ENCODE measurements at regions not wholly inside any gene's neighbourhood (a gene's known extent, or its start where the extent isn't known, plus 50 kb on each side); places are given as distances from the start of the nearest gene placed in this dataset.
A peak's percentile ranks its signal among the peaks of the same experiment; 100 is the strongest.

DNA sequence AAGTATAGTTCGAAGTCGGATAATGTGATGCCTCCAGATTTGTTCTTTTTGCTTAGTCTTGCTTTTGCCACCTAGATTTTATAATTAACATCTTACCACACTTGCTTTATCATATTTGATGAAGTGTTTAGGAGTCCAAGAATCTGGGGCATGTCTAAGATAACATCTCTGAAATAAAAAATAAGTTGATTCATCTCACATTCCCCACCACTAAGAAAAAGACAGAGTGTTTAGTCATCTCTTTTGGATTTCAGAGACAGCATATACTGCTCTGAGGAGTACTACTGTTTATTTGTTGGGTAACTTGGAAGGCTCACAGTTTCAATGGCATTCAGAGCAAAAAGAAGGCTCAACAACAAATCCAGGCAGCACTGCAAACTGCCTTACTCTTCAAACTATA, 324.2 kb upstream of the ATP11B start:
- Histone ChIP-seq H3K27ac (ENCODE audit: low read depth, low read length, poor library complexity, severe bottlenecking) (no peak overlapping the region), H3K4me1 (ENCODE audit: insufficient read depth, low read length, poor library complexity, severe bottlenecking) (peaks cover 7% of the 10 kb centered on the region), H3K9me3 (ENCODE audit: low read depth, low read length, poor library complexity, severe bottlenecking) (no peaks in the 10 kb centered on the region), H3K27me3 (replicated peaks; ENCODE audit: insufficient read depth, low read depth, low read length, poor library complexity) (no peaks in the 10 kb centered on the region), H3K36me3 (ENCODE audit: insufficient read depth, low read length, poor library complexity, severe bottlenecking) (no peaks in the 10 kb centered on the region), H3K4me3 (ENCODE audit: low read depth, low read length, poor library complexity, severe bottlenecking) (no peak overlapping the region)
- BruUV-seq (replicated peaks): no TSS peak
- no peak for TF ChIP-seq EZH2 (IDR thresholded peaks at IDR 0.05; ENCODE audit: borderline replicate concordance, low read depth, low read length, poor library complexity, severe bottlenecking)
- TF ChIP-seq, protein P1, sequence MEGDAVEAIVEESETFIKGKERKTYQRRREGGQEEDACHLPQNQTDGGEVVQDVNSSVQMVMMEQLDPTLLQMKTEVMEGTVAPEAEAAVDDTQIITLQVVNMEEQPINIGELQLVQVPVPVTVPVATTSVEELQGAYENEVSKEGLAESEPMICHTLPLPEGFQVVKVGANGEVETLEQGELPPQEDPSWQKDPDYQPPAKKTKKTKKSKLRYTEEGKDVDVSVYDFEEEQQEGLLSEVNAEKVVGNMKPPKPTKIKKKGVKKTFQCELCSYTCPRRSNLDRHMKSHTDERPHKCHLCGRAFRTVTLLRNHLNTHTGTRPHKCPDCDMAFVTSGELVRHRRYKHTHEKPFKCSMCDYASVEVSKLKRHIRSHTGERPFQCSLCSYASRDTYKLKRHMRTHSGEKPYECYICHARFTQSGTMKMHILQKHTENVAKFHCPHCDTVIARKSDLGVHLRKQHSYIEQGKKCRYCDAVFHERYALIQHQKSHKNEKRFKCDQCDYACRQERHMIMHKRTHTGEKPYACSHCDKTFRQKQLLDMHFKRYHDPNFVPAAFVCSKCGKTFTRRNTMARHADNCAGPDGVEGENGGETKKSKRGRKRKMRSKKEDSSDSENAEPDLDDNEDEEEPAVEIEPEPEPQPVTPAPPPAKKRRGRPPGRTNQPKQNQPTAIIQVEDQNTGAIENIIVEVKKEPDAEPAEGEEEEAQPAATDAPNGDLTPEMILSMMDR (conservative IDR thresholded peaks at IDR 0.05; ENCODE audit: low read depth, low read length): no peak
- intact Hi-C loops (cut with micrococcal nuclease; ENCODE audit: unreplicated experiment): no loop called here
- ChIA-PET CTCF (no interaction called here), POLR2A (ENCODE audit: low non-redundant PET) (no interaction called here)
- no peak for DNase-seq (ENCODE audit: low spot score)

DNA sequence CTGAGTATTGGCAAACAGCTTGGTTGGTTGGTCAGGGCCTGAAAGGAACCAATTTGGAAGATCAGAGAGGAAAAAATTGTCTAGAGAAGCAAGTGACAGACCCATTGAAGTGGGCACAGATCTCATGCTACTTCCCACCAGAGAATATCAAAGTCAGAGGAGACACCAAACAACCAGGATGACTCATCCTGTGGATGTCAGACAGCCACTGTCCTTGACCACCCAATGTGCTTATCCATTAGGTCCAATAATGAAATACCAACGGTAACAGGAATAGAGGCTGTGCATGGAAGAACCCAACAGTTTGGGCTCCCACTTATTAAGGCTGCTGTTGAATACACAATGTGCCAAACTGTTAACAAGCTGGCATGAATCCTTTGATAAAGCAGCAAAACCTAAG, 323.1 kb upstream of the ATP11B start:
- TF ChIP-seq, protein P1 (conservative IDR thresholded peaks at IDR 0.05; ENCODE audit: low read depth, low read length): no peak
- TF ChIP-seq EZH2 (IDR thresholded peaks at IDR 0.05; ENCODE audit: borderline replicate concordance, low read depth, low read length, poor library complexity, severe bottlenecking): no peak
- no TSS peak for BruUV-seq (replicated peaks)
- ChIA-PET CTCF (no interaction called here), POLR2A (ENCODE audit: low non-redundant PET) (no interaction called here)
- intact Hi-C loops (cut with micrococcal nuclease; ENCODE audit: unreplicated experiment): no loop called here
- DNase-seq (ENCODE audit: low spot score): no peak
- Histone ChIP-seq H3K27me3 (replicated peaks; ENCODE audit: insufficient read depth, low read depth, low read length, poor library complexity) (no peaks in the 10 kb centered on the region), H3K27ac (ENCODE audit: low read depth, low read length, poor library complexity, severe bottlenecking) (no peak overlapping the region), H3K4me3 (ENCODE audit: low read depth, low read length, poor library complexity, severe bottlenecking) (no peak overlapping the region), H3K9me3 (ENCODE audit: low read depth, low read length, poor library complexity, severe bottlenecking) (no peaks in the 10 kb centered on the region), H3K36me3 (ENCODE audit: insufficient read depth, low read length, poor library complexity, severe bottlenecking) (no peaks in the 10 kb centered on the region), H3K4me1 (ENCODE audit: insufficient read depth, low read length, poor library complexity, severe bottlenecking) (peaks cover 7% of the 10 kb centered on the region)

DNA sequence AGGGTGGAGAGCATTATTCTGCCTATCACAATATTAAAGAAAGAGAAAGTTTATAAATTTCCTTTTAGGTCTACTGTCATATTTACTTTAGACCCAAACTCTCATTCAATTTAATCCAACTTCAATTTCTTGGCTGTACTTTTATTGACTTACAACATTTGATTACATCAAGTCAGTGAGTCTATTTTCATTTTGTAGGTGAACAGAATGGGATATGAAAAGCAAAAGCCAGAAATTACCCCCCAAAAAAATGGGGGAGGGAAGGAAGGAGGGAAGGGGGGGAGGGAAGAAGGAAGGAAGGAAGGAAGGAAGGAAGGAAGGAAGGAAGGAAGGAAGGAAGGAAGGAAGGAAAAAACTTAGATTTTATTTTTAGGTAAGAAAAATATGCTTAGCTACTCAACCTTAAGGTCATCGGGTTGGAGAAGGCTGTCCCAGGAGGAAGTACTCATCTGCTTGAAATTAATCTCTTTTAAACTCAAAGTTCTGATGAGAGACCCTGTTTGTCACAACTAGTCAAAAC, 320.1 kb upstream of the ATP11B start:
- no peaks in the 10 kb centered on the region for H3K27me3 ChIP-seq (replicated peaks; ENCODE audit: insufficient read depth, low read depth, low read length, poor library complexity)
- H3K4me3 ChIP-seq (ENCODE audit: low read depth, low read length, poor library complexity, severe bottlenecking): no peak overlapping the region
- CTCF ChIA-PET: interaction anchor here (0.6 kb wide), 1 partner anchor 155 kb away, joined by 4 read pairs; no protein-coding TSS in a partner anchor
- BruUV-seq (replicated peaks): no TSS peak
- DNase-seq (ENCODE audit: low spot score): peak; percentile 56
- peak overlapping the region; percentile 66 for H3K27ac ChIP-seq (ENCODE audit: low read depth, low read length, poor library complexity, severe bottlenecking)
- no peak for TF ChIP-seq EZH2 (IDR thresholded peaks at IDR 0.05; ENCODE audit: borderline replicate concordance, low read depth, low read length, poor library complexity, severe bottlenecking)
- TF ChIP-seq, protein P1 (conservative IDR thresholded peaks at IDR 0.05; ENCODE audit: low read depth, low read length): no peak
- H3K9me3 ChIP-seq (ENCODE audit: low read depth, low read length, poor library complexity, severe bottlenecking): no peaks in the 10 kb centered on the region
- H3K36me3 ChIP-seq (ENCODE audit: insufficient read depth, low read length, poor library complexity, severe bottlenecking): no peaks in the 10 kb centered on the region
- peaks cover 7% of the 10 kb centered on the region for H3K4me1 ChIP-seq (ENCODE audit: insufficient read depth, low read length, poor library complexity, severe bottlenecking)
- POLR2A ChIA-PET (ENCODE audit: low non-redundant PET): no interaction called here
- intact Hi-C loops (cut with micrococcal nuclease; ENCODE audit: unreplicated experiment): loop anchor here (2.0 kb wide), 1 partner anchor 290 kb away; no protein-coding TSS in a partner anchor
